GM13976 (cell line): ENCODE measurements at regions not wholly inside any gene's neighbourhood (a gene's known extent, or its start where the extent isn't known, plus 50 kb on each side); places are given as distances from the start of the nearest gene placed in this dataset.

Experiments
- DNase-seq: peaks from one replicate; pipeline ENCODE4 v3.0.0; 2012; ENCODE audit warnings: low spot score
- in situ Hi-C: fragments of 300-500 bp; cut with MboI; formaldehyde crosslinking; loops from one replicate; pipeline ENCODE4 v1.12.0; 2022; ENCODE audit warnings: low sequenced_read_pairs, mixed read lengths, inconsistent platforms; ENCODE audit not compliant: unreplicated experiment
- TF ChIP-seq, protein P1 (sequence below): IDR thresholded peaks from 2 replicates; pipeline ENCODE4 v1.5.1; 2012; ENCODE audit warnings: borderline replicate concordance, mild to moderate bottlenecking; ENCODE audit not compliant: insufficient read depth; ENCODE audit errors: extremely low read depth, missing control alignments, control extremely low read depth

DNA sequence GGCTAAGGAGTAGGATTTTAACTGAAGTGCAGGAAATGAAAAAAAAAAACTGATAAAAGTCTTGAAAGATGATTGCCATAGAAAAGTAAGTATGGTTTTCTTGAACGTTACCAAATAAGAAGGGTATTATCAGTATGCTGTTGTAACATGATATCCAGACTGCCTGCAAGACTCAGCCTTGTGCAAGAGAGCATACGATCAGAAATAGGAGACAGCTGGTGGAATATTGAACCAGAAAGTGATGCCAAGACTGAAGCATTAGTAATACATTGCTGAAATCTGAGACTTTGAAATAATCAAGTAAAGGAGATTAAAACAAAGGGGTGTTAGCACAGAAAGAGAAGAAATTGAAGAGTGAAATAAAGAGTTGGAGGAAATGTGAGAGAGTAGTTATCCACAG lies 452.7 kb upstream of the CNTN5 start:
- TF ChIP-seq, protein P1, sequence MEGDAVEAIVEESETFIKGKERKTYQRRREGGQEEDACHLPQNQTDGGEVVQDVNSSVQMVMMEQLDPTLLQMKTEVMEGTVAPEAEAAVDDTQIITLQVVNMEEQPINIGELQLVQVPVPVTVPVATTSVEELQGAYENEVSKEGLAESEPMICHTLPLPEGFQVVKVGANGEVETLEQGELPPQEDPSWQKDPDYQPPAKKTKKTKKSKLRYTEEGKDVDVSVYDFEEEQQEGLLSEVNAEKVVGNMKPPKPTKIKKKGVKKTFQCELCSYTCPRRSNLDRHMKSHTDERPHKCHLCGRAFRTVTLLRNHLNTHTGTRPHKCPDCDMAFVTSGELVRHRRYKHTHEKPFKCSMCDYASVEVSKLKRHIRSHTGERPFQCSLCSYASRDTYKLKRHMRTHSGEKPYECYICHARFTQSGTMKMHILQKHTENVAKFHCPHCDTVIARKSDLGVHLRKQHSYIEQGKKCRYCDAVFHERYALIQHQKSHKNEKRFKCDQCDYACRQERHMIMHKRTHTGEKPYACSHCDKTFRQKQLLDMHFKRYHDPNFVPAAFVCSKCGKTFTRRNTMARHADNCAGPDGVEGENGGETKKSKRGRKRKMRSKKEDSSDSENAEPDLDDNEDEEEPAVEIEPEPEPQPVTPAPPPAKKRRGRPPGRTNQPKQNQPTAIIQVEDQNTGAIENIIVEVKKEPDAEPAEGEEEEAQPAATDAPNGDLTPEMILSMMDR = no peak
- DNase-seq = no peak
- in situ Hi-C loops = no loop called here

DNA sequence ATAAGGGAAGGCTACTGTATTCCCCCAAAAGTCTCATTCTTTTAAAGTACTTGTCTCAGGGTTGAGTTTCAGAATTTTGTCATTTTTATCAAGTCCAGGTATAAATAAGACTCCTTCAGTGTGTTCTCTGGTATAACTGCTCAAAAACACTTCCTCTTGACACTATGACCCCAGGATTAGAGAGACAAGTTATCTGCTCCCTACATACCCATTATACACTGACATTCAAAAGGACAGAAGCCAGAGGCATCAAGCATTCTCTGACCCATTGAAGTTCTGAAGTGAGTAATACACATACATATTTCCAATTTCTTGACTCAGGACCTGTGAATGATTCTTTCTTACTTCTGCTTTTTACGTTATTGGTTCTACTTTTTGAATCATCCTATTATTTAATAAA lies 447.8 kb upstream of the CNTN5 start:
- no peak for DNase-seq
- TF ChIP-seq, protein P1 = no peak
- in situ Hi-C loops = no loop called here

DNA sequence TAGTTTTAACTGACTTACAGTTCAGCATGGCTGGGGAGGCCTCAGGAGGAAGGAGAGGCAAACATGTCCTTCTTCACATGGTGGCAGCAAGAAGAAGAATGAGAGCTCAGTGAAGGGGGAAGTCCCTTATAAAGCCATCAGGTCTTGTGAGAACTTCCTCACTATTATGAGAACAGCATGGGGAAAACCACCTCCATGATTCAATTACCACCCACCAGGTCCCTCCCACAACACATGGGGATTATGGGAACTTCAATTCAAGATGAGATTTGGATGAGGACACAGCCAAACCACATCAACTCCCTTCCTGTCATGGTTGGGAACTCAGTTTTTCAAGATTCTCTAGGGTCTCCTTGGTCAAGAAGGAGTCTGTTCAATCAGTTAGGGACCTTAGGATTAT lies 432.9 kb upstream of the CNTN5 start:
- TF ChIP-seq, protein P1 = no peak
- in situ Hi-C loops = no loop called here

DNA sequence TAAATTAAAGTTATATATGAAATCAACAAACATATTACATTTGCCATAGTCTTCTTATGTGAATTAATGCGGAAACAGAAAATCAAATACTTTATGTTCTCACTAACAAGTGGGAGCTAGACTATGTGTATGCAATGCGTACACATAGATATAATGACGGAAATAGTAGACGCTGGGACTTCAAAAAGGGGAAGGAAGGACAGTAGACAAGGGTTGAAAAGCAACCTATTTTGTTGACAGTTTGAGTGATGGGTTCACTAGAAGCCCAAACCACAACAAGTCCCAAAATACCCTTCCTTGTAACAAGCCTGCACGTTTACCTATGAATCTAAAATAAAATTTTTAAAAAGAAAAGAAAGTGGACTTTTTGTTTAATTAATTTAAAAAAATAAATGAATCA lies 430.8 kb upstream of the CNTN5 start:
- no peak for DNase-seq
- TF ChIP-seq, protein P1 = no peak
- in situ Hi-C loops = no loop called here

More for the DNA sequence above, 432.9 kb upstream of the CNTN5 start:
- DNase-seq = no peak

DNA sequence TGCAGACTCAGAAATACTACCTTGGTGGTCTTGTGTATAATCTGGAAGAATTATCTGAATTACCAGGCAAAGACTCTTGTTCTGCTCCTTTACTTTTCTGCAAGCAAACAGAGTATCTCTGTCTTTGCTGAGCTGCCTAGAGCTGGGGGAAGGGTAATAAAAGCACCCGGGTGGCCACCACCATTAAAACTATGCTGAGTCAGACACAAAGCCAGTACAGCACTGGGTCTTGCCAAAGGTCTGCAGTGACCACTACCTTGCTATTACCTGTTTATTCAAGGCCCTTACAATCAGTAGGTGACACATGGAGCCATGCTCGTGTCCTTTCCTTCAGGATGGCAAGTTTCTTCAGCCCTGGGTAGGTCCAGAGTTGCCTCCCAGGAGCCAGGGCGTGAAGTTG lies 420.6 kb upstream of the CNTN5 start:
- TF ChIP-seq, protein P1 = no peak
- in situ Hi-C loops = no loop called here
- no peak for DNase-seq

DNA sequence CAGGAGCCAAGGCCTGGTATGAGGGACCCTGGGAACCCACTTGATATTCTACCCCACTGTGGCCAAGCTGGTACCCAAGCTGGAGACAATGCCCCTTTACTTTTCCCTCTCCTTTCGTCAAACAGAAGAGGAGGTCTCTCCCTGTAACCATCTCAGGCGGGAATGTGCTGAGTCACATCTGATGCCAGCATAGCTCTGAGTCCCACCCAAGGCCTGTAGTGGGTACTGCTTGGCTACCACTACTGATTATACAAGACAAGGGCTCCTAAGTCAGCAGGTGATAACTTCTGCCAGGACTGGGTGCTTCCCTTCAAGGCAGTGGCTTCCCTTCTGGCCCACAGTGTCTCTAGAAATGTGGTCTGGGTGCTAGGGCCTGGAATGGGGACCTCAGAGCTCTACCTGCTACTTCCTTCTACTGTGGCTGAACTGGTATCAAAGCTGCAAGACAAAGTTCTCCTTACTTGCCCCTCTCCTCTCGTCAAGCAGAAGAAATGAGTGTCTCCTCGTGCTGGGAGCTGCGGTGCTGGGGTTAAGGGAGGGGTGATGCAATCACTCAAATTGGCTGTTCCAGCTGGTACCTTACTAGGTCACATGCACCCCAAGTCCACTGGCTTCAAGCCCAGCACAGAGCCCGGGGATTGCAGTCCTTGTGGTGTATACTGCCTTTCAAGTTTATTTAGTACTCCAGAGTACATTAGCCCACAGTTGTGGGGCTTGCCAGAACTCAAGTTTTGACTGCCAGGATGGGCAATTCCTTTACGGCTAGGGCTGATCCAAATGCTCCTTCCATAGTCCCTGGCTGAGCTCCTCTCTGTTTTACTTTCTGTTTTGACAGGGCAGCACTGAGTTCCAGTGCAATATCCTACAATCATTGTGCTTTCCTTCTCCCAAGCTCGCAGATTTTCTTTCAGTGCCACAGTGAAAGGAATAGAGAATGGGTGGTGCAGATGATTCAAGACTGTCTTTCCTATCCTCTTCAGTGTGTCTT lies 419.7 kb upstream of the CNTN5 start:
- in situ Hi-C loops = no loop called here
- no peak for DNase-seq
- TF ChIP-seq, protein P1 = no peak
